Choroid plexus epithelial cell (primary cell): ENCODE measurements at regions not wholly inside any gene's neighbourhood (a gene's known extent, or its start where the extent isn't known, plus 50 kb on each side); places are given as distances from the start of the nearest gene placed in this dataset.
"Not testable (repeated sequence)": the region's sequence is repeated elsewhere in the genome, so short reads cannot be mapped to it uniquely, and the experiment has no call there.

ENCODE experiments used
- DNase-seq: peaks from one replicate; pipeline ENCODE4 v3.0.0-alpha.2; 2010; ENCODE audit warnings: low read depth
- H3K4me3 ChIP-seq: 2 replicates; pipeline ENCODE4 v1.5.1; 2011; ENCODE audit warnings: low read depth, mild to moderate bottlenecking, control low read depth, low read length, moderate library complexity
- TF ChIP-seq, protein P1 (sequence below): conservative IDR thresholded peaks from 2 replicates; pipeline ENCODE4 v1.5.1; 2011; ENCODE audit warnings: low read depth, mild to moderate bottlenecking, control low read depth, inconsistent platforms, low read length, moderate library complexity

DNA sequence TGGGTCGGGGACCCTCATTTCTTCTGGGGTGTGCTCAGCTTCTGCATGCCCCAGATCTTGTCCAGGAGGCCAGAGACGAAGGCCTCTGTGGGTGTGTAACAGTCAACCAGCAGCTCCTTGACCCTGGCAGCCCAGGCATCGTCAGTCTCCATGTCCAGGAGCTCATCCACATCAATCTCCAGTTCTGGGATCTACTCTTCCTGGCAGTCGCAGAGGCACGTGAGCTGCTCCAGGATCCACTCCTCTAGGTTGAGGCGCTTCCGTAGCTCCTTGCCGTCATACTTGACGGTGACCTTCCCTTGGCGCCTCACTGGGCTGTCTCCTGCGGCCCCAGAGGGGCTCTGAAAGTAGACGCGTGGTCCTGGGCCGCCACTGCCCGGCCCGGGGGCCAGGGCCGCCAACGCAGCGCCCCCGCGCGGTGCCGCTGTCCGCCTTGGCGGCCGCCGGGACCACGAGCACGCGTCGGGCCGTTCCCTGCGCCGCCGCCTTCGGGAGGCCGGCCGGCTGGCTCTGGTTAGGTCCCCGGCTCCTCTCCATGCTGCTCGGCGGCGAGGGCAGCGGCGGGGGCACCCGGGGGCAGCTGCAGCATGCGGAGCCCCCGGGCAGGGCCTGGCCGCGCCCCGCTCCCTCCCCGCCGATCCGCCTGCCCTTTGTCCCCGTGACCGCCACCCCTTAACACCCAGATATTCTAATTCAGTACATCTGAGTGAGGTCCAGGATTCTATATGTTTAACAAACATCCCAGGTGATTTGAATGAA is 170.5 kb downstream of the SEPTIN7 start:
- DNase-seq: peak; percentile 16
- TF ChIP-seq, protein P1, sequence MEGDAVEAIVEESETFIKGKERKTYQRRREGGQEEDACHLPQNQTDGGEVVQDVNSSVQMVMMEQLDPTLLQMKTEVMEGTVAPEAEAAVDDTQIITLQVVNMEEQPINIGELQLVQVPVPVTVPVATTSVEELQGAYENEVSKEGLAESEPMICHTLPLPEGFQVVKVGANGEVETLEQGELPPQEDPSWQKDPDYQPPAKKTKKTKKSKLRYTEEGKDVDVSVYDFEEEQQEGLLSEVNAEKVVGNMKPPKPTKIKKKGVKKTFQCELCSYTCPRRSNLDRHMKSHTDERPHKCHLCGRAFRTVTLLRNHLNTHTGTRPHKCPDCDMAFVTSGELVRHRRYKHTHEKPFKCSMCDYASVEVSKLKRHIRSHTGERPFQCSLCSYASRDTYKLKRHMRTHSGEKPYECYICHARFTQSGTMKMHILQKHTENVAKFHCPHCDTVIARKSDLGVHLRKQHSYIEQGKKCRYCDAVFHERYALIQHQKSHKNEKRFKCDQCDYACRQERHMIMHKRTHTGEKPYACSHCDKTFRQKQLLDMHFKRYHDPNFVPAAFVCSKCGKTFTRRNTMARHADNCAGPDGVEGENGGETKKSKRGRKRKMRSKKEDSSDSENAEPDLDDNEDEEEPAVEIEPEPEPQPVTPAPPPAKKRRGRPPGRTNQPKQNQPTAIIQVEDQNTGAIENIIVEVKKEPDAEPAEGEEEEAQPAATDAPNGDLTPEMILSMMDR: peak; percentile 21
- H3K4me3 ChIP-seq: peak overlapping the region; percentile 22

DNA sequence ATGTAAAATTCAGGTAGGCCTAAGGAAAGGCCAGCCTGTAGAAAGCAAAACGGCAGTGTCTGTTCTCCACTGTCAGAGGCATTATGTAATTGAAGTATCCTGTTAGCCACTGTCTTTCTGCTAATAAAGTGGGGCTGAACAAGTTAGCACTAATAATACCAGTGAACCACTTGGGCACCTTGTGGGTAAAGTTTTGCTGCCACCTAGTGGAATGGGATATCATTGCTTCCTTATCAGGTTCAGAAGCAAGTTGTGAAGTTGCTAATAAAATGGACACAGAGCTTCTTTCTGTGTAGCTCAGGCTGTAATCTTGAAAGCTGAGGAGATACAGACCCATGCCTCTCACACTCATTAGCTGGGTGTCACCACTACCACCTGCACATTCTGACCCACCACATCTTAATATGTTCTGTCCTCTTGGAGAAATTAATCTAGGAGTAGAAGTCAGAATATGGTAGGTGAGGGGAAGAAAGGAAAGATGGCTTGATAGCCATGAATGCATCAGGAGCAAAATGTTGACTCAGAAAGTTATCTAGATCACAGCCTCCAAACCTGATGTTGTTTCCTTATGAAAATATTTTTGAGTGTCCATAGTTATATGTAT is 175.1 kb downstream of the SEPTIN7 start:
- TF ChIP-seq, protein P1: peak; percentile 81
- H3K4me3 ChIP-seq: no peak overlapping the region
- peak; percentile 91 for DNase-seq

DNA sequence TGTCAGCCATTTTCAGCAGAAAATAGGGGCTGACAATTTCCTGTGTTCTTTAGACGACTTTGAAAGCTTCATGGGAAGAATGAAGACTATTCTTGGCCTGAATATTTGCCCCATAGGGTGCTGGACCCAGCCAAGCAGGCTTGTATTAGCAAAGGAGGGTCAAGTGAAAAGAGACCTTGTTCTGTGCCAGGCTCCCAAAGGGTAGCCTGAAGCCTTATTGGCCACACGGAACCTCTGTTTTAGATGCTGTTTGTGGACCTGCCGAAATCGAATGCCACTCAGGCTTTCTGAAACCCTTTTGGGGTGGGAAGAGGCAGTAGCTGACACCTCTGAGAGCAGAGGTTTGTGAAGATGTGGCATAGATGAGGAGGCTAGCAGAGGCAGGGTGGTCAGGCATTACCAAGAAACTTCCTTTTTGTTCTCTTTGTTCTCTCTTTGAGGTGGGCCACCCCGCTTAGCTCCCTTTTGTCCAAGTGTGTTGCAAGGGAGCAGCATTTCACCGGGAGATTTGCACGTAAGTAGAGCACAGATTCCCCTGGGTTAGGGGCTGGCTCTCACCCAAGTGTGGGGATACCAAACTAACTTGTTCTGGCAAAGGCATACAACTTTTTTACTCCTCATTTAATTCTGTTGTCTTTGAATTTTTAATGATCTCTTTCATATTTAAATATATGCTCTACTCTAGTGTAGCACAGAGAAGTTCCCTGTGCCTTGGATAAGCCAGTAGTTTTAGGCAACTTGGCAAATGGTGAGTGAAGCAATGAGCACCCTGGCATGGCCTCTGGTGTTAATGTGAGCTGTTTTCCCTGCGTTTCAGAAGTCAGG is 174.0 kb upstream of the EEPD1 start:
- H3K4me3 ChIP-seq: not testable (repeated sequence)

DNA sequence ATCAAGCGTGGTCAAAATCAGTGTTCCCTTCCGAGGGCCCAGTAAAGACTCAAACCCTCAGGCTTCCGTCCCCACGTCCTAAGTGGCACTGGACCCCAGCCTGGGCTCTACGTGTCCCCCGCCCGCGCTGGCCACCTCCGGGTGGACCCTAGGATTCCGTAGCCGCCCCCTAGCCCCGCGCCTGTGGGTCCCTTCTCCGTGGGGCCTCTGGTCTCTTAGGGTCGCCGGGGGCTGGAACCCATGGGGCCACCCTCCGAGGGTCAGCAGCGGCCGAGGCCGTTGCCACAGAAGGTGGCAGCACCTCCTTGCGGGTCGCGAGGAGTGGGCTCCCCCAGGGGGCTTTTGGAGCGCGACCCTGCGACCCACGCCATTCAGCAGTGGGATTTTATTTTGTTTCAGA is 170.5 kb upstream of the EEPD1 start:
- DNase-seq: no peak
- TF ChIP-seq, protein P1: no peak
- no peak overlapping the region for H3K4me3 ChIP-seq

More for the DNA sequence above, 174.0 kb upstream of the EEPD1 start:
- DNase-seq: not testable (repeated sequence)

DNA sequence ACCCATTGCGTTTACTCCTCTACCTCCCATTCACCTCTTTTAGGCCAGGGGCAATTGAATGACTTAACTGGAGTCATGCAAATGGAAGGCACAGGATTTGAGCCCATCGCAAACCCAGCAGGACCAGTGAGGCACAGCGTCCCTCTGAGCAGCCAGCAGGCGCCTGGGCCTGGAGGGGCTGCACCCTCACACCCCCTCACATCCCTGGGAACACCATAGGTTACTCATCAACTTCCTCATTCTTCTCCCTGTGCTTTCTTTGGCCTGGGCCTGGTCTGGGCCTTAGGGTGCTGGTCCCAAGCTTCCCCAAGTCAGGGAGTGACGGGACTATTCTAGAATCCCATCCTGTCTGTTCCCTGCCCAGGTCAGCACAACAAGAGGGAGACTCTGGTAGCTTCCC is 169.4 kb upstream of the EEPD1 start:
- TF ChIP-seq, protein P1: no peak
- H3K4me3 ChIP-seq: no peak overlapping the region
- DNase-seq: no peak

DNA sequence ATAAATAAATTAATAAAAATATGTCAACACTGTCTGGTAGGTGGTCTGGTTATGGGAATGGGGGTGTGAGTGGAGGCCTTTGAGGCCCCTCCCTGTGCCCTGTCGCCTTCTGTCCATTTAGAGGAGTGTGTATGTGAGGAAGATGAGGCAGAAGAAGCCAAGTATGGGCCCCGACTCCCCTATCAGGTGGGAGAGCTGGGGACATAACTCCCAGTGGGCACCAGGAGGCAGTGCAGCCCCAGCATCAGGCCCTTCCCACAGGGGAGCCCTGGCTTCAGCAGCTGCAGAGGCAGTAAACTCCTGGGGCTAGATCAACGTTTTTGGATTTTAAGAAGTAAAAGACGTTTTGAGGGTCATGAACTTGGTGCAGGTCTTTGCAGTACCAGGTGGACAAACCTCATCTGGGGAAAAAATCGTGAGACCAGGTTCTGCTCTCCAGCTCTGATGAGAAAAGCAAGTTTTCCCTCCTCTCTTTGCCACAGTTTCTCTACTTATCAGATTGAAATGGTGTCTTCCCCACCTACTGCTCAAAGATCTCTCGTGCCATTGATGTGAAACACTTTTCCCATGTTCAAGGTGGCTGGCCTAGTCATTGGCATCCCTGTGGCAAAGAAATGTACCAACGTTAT is 167.8 kb upstream of the EEPD1 start:
- TF ChIP-seq, protein P1: peak; percentile 97
- H3K4me3 ChIP-seq: no peak overlapping the region
- DNase-seq: peak; percentile 88

DNA sequence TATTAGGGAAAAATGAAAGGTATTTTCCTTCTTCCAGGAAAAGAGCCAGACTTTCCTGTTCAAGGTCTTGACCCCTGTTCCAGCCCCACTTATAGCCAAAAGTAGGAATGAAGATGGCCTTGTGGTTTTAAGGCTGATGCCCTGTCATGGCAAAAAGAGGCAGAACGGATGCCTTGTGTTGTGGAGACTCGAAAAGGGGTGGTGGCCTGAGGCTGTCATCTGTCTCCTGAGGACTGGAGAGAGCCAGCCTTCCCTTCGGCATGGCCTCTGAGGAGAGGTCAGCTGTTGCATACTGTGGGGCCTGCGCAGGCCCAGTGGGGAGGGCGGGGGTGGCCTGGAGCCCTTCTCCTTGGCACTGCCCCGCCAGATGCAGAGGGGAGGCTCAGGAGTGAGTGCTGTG is 166.0 kb upstream of the EEPD1 start:
- TF ChIP-seq, protein P1: no peak
- no peak overlapping the region for H3K4me3 ChIP-seq
- DNase-seq: no peak
